Uterus (tissue), 2 donors: ENCODE measurements at regions not wholly inside any gene's neighbourhood (a gene's known extent, or its start where the extent isn't known, plus 50 kb on each side); places are given as distances from the start of the nearest gene placed in this dataset.

Experiments used
- POLR2A ChIP-seq, 2 donors: fragments of 450-650 bp; IDR thresholded peaks; one replicate each; pipeline ENCODE4 v1.6.1; 2016; ENCODE audit warnings: antibody characterized with exemption in 2 of 2, mild to moderate bottlenecking in 1 of 2, moderate library complexity in 1 of 2
- TF ChIP-seq, protein P1 (sequence below), 4 experiments: fragments of 200-600 bp in 2 of 4; fragments of 450-650 bp in 2 of 4; sonication (generic) in 2 of 4; IDR thresholded peaks; one replicate each; pipeline ENCODE4 v1.5.1; 2016 to 2019; ENCODE audit warnings: antibody characterized with exemption in 4 of 4, mild to moderate bottlenecking in 2 of 4, moderate library complexity in 1 of 4

DNA sequence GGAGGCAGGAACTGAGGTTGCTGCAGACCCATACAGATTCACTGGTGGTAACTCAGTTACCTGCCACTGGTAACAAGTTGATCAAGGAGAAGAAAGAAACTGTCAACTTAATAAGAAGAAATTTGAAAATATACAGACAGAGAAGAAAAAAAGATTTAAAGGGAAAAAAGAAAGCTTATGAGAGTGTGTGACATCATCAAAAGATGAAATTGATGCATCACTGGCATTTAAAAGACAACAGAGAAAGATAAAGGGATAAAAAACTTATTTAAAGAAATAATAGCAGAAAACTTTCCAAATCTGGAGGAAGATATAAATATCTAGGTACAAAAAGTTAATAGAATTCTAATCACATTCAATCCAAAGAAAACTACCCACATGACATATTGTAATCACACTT lies 1003.2 kb downstream of the TDRD15 start:
- TF ChIP-seq, protein P1, sequence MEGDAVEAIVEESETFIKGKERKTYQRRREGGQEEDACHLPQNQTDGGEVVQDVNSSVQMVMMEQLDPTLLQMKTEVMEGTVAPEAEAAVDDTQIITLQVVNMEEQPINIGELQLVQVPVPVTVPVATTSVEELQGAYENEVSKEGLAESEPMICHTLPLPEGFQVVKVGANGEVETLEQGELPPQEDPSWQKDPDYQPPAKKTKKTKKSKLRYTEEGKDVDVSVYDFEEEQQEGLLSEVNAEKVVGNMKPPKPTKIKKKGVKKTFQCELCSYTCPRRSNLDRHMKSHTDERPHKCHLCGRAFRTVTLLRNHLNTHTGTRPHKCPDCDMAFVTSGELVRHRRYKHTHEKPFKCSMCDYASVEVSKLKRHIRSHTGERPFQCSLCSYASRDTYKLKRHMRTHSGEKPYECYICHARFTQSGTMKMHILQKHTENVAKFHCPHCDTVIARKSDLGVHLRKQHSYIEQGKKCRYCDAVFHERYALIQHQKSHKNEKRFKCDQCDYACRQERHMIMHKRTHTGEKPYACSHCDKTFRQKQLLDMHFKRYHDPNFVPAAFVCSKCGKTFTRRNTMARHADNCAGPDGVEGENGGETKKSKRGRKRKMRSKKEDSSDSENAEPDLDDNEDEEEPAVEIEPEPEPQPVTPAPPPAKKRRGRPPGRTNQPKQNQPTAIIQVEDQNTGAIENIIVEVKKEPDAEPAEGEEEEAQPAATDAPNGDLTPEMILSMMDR (IDR thresholded peaks at IDR 0.05): no peak
- TF ChIP-seq POLR2A (IDR thresholded peaks at IDR 0.05): no peak
